ENCODE measurements at regions not wholly inside any gene's neighbourhood (a gene's known extent, or its start where the extent isn't known, plus 50 kb on each side); places are given as distances from the start of the nearest gene placed in this dataset.

- TF ChIP-seq POLR2A (IDR thresholded peaks at IDR 0.05; ENCODE audit: borderline replicate concordance, extremely low read depth, insufficient read depth, insufficient read length) = no peak
- no peak for TF ChIP-seq FOSL1 (IDR thresholded peaks at IDR 0.05; ENCODE audit: low read depth)
- TF ChIP-seq, protein P1, sequence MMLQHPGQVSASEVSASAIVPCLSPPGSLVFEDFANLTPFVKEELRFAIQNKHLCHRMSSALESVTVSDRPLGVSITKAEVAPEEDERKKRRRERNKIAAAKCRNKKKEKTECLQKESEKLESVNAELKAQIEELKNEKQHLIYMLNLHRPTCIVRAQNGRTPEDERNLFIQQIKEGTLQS (IDR thresholded peaks at IDR 0.05) = no peak
- no peak for TF ChIP-seq ZBTB33 (IDR thresholded peaks at IDR 0.05; ENCODE audit: extremely low read depth, insufficient replicate concordance, low read length)
- TF ChIP-seq SRF (IDR thresholded peaks at IDR 0.05; ENCODE audit: low read depth) = no peak
- no peak for TF ChIP-seq TCF7L2 (IDR thresholded peaks at IDR 0.05; ENCODE audit: borderline replicate concordance, extremely low read depth, insufficient read depth, insufficient read length)
- TF ChIP-seq CBX3 (IDR thresholded peaks at IDR 0.05; ENCODE audit: low read depth) = no peak
- no peak for TF ChIP-seq EZH2phosphoT487 (IDR thresholded peaks at IDR 0.05; ENCODE audit: borderline replicate concordance)
- TF ChIP-seq POLR2AphosphoS5 (IDR thresholded peaks at IDR 0.05; ENCODE audit: low read depth, low read length) = no peak
- no peak for TF ChIP-seq ZNF274 (IDR thresholded peaks at IDR 0.05; ENCODE audit: low read depth, low read length)
- TF ChIP-seq EZH2 (IDR thresholded peaks at IDR 0.05) = no peak
- no peak for TF ChIP-seq MAX (IDR thresholded peaks at IDR 0.05)
- TF ChIP-seq CEBPB (IDR thresholded peaks at IDR 0.05; ENCODE audit: low read depth) = no peak
- no peak for TF ChIP-seq SIN3A (IDR thresholded peaks at IDR 0.05; ENCODE audit: low read depth)
- no peak overlapping the region for H3K27ac ChIP-seq (ENCODE audit: low read depth, low read length)
- no peak for ATAC-seq
- peaks cover 0 to 6% of the 10 kb centered on the region in 2 experiments; a peak in 2 of 4 replicates for H3K4me1 ChIP-seq (ENCODE audit: control insufficient read depth in 1 of 2, insufficient read depth in 2 of 2, low read length in 2 of 2)
- no TSS peak for BruUV-seq (replicated peaks)
- no peaks in the 10 kb centered on the region for H3K36me3 ChIP-seq (ENCODE audit: control insufficient read depth in 1 of 2, insufficient read depth in 2 of 2, low read length in 2 of 2)
- H2AFZ ChIP-seq (ENCODE audit: low read depth, low read length, poor library complexity, severe bottlenecking) = peak overlapping the region; percentile 41
- no peaks in the 10 kb centered on the region for H3K9me2 ChIP-seq (ENCODE audit: insufficient read depth)
- no peaks in the 10 kb centered on the region for H3K9me3 ChIP-seq (ENCODE audit: control insufficient read depth in 1 of 2, insufficient read depth in 1 of 2, low read depth in 1 of 2, low read length in 2 of 2)
- ChIA-PET CTCF (no interaction called here), POLR2A (no interaction called here), RAD21 (ENCODE audit: low non-redundant PET in 1 of 2, low total read pairs in 2 of 2, uncharacterized antibody in 2 of 2, unreplicated experiment in 2 of 2) (no interaction called here)
- no peak for DNase-seq (ENCODE audit: low read depth, low spot score)
- H3K4me2 ChIP-seq (ENCODE audit: low read length) = no peak overlapping the region
- no peaks in the 10 kb centered on the region for H3K27me3 ChIP-seq (ENCODE audit: insufficient read depth, low read length)
- no peaks in the 10 kb centered on the region for H4K20me1 ChIP-seq (ENCODE audit: insufficient read depth)
- H3K79me2 ChIP-seq (ENCODE audit: insufficient read depth, low read length) = no peaks in the 10 kb centered on the region
- H3K4me3 ChIP-seq (replicated peaks in 1 of 2; ENCODE audit: low read depth in 1 of 2, low read length in 2 of 2) = no peak overlapping the region
- intact Hi-C loops (cut with micrococcal nuclease) = no loop called here
- no peak overlapping the region for H3K9ac ChIP-seq (ENCODE audit: low read length)
Observed at GRCh38 chr3:153399636-153400035, 237.6 kb downstream of the RAP2B start.

Data from HCT116 (cell line).